HG02588 (cell line): ENCODE measurements at regions not wholly inside any gene's neighbourhood (a gene's known extent, or its start where the extent isn't known, plus 50 kb on each side); places are given as distances from the start of the nearest gene placed in this dataset.
"Not testable (repeated sequence)": the region's sequence is repeated elsewhere in the genome, so short reads cannot be mapped to it uniquely, and the experiment has no call there.

Experiments used
- ATAC-seq: cut with Tn5 transposase; IDR thresholded peaks from one replicate; pipeline ENCODE4 v1.9.1; 2021; ENCODE audit warnings: mild to moderate bottlenecking, moderate library complexity; ENCODE audit not compliant: unreplicated experiment

DNA sequence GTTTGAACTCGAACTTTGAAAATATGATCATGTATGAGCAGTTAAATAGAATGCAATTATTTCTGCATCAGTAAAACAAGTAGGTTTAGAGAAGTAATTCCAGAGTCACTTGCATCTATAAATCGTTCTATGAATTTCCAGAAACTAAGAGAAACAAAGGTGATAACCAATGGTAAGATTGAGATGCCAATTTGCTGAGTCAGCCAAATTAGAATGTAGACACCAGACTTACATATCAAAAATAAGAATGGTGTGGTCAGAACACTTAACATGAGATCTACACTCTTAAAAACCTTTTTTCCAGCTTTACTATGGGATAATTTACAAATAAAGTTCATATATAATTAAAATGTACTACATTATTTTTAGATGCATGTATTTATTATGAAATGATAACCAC lies 1435.9 kb downstream of the OTOL1 start:
- no peak for ATAC-seq

DNA sequence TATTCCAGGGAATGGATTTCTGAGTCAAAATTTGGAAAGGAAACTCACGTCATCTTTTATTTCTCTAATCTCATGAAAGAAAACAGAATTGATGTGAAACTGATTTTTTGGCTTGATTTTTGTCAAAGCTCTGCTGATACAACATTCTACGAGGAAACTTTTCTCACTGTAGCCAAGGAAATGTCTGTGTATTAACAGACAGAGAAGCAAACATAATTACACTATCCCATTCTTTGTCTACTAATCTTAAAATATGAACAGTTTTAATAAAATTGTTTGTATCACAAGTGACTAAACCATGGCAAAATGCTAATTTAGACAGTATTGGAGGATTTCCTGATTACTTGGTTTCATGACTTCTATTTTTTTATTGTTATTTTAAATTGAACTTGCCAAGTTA lies 1437.0 kb downstream of the OTOL1 start:
- no peak for ATAC-seq

DNA sequence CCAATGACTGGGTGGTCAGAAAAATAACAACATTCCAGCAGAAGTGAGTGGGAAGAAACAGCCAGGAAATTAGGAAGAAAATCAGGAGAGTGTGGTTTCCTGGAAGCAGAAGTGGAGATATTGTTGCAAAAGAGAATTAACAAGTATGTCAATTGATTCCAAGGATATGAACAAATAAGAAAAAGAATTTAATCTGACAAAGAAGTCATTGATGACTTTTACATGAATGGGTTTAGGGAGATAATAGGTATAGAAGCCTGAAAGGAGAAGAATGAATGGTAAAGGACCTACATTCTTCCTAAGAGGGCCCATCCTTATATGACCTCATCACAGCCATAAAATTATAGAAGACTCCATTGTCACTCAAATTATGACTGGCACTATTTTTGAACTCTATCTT lies 1440.1 kb downstream of the OTOL1 start:
- no peak for ATAC-seq

DNA sequence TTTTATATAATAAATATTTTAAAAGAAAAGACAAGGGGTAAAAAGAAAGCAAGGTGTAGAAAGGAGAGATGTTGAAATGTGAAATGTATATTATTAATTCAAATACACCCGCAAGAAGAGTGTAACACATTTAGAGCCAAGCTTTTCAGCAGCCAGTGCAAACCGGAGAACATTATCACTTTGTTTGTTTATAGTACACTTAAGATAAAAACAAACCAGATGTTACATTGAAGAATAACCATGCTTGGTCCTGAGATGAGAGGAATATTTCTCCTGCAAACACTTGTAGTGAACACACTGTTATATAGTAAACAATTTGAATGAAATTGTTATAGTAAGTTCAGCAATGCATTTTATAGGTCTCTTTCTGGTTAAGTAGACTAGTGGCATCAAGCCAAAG lies 1441.5 kb downstream of the OTOL1 start:
- ATAC-seq: no peak

DNA sequence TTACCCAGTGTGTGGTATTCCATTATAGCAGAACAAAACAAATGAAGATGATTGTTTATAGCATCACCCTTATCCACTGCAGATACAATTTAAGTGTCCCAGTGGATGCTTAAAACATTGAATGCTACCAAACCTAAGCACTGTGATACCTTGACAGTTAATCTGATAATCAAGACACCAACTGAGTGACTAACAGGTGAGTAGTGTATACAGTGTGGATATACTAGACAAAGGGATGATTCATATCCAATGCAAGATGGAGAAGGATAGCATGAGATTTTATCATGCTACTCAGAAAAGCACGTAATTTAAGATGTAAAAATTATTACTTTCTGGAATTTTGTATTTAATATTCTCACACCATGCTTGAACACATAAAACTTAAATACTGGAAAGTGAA lies 1449.0 kb downstream of the OTOL1 start:
- no peak for ATAC-seq

DNA sequence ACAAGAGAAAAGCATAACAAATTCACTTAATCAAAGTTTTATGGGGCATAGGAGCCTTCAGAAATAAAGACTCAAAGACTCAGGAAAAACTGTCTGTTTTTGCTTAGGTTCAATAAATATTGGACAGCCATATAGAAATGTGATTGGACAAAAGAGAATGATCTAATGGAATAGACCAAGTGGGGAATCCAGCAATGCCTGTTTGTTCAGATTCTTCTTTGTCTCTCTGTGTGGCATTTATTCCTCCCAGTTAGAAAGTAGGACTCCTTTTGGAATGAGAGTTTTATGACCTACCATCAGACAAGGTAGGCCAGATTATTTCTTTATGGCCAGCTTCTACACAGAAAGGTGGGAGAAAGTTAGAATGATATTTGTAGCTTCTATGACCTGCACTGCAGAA lies 1460.1 kb downstream of the OTOL1 start:
- no peak for ATAC-seq

DNA sequence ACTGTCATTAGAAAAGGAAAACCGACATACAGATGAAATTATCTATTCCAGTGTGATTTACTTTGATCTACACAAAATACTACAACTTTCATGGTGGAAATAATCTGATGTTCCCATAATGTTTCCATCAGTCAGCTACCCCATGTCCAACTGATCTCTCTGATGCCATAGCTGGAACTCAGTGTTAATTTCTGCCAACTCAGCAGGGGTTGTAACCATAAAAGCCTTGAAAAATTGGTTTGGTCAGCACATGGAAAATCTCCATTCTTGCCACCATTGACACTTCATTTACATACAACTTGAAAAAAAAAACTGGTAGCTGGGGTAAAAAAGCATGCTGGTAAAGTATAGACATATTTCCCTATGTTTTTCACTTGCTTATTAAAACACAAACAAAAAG lies 1463.7 kb downstream of the OTOL1 start:
- ATAC-seq: no peak

DNA sequence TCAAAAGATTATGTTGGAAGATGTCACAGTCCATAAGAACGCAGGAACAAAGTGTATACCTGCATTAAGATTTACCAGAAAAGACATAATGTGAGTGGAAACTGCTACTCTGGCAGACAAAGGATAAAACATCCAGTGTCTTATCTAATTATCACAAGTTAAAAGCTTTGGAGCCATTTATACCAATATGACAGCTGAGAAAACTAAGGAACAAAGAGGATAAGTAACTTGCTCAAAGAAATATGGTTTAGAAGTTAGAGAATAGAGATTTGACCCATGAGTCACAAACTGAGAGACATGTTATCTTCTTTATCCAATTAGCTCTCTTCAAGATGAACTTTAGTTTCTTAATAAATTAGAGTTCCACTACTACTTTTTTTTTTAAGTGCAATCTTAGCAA lies 1473.7 kb downstream of the OTOL1 start:
- no peak for ATAC-seq

DNA sequence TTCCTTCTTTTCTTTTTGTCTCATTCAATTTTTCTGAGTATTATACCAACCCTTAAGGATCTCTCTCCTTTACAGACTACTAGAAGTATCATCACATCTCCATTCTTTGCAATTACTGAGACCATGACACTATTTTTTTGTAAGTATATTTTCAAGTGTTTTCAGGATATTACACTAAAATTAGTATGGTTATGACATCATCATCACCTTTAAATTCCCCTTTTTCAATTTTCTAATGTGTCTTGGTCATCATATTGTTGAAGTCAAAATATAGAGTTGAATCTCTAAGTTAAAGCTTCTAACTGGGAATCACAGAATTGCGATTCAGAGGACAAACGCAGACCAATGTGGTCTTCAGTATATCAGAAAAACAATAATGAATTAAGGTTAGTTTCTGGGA lies 1475.1 kb downstream of the OTOL1 start:
- no peak for ATAC-seq

DNA sequence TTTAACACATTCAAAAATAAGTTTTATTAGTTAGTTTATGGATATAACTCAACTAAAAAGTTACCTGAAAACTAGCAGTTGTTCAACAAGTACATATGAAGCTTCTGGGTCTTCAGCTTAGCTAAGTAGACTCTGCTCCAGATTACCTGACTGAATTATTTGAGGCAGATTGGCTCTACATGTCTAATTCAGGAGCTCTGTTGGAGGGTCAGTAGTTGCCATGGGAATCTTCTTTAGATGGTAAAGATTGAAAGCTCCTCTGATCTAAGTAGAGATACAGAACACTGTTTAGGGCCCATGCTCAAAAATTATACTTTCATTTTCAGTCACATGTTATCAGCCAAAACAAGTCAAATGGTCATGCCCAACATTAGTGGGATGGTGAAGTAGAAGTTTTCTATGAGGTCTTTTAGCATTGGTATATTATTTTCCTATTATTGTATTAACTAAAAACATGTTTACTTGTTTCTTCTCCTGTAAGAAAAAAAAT lies 1476.9 kb downstream of the OTOL1 start:
- no peak for ATAC-seq

DNA sequence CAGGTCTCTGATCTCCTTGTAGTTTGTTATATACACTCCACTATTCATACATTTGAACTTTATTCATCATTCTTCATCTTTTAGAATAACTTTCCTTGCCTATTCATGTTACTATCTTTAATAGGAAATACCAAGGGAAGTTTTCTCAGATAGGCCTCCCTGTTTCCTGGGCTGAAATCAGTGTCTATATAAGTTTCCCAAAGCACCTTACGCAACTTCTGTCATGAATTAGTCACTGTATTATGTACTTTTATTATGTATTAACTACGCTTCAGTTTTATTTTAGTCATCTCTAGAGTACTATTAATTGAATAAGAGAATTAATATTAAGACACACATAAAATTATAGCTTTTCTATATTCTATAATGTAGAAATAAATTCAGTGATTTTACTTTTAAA lies 1481.5 kb downstream of the OTOL1 start:
- no peak for ATAC-seq

DNA sequence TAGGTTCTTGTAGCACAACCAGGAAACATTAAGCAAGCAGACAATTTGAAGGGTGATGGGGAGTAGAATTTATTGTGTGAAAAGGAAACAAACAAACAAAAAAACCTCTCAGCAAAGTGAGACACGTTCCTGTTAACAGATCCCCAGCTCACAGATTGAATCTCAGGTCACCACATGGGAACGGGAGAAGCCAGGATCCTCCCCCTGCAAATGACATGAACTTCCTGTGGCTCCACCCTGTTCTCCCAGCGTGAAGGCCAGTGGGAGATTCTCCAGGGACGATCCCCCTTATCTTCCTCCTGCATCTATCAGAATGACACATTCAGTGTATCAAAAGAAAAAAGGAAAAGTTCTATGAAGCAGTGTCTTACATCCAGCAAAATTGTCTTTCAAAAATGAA lies 1488.1 kb downstream of the OTOL1 start:
- ATAC-seq: no peak

DNA sequence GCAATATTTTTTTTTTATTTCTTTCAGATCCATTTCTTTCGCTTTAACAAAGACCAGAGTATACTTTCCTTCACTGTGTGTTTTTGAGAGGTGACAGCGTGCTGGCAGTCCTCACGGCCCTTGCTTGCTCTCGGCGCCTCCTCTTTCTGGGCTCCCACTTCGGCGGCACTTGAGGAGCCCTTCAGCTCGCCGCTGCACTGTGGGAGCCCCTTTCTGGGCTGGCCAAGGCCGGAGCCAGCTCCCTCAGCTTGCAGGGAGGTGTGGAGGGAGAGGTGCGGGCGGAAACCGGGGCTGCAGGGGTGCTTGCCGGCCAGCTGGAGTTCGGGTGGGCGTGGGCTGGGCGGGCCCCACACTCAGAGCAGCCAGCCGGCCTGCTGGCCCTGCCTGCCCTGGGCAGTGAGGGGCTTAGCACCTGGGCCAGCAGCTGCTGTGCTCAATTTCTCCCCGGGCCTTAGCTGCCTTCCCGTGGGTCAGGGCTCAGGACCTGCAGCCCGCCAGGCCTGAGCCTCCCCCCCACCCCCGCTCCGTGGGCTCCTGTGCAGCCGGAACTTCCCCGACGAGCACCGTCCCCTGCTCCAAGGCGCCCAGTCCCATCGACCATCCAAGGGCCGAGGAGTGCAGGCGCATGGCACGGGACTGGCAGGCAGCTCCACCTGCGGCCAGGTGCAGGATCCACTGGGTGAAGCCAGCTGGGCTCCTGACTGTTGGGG lies 1490.6 kb downstream of the OTOL1 start:
- ATAC-seq: not testable (repeated sequence)

DNA sequence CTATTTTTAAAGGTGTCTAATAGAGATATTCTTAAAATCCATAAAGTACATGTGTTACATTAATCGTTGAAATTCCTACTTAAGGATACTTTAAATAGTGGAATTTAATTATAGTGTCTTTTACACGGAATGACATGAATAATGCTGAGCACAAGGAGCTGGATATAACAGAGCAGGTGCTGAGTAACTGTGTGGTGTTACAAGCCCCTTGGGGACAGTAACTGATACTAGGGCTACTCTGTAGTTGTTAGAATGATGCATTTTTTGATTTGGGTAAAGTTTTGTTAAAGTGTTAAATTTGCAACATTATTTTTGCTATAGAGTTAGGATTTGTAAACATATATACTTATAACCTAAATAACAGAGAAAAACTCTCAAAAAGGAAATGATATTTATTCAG lies 1496.1 kb downstream of the OTOL1 start:
- ATAC-seq: no peak

DNA sequence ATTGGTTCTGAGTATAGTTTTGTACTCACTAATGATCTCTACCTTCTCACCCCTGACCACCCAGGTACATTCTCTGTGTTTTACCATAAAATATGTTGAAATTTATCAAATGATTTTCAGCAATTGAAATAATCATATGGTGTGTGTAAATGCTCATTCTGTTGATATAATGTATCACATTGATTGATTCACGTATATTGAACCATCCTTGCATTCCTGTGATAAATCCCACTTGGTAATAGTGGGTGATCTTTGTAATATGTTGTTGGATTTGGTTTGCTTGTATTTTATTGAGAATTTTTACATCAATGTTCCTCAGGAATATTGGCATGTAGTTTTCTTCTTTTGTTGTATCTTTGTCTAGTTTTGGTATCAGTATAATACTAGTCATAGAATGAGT lies 1497.6 kb downstream of the OTOL1 start:
- ATAC-seq: no peak

DNA sequence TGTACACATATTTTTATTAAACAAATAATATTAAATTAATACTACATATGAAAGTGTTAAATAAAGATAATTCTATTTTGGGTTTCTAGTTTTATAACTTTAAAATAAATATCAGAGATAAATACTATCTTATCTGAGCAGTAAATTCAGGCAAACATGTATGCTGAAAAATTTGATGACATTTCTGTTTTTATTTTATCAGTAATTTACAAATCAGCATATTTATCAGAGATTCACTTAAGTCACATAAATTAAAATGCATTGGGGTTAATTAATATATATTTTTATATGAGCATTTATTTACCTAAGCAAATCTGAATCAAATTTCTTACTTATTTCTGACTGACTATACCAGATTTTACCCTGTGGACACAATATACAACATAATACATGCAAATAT lies 1499.8 kb downstream of the OTOL1 start:
- no peak for ATAC-seq

DNA sequence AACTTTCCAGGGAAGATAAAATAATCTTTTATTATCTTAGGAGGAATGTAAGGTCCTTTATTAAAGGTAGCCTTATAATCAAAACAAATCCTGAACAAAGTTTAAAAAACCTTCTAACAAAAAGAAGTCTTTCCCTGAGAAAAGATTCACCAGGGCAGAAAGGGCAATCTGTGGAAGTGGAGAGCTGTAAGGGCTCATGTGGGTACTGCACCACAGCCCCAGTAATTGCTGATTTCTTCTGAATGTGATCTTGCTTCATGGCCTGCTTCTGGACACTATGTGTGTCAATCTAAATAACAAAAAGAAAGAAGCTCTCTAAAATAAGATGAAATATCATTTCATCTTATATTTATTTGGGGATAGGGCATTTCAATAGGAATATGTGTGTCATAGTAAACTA lies 1501.6 kb downstream of the OTOL1 start:
- no peak for ATAC-seq

DNA sequence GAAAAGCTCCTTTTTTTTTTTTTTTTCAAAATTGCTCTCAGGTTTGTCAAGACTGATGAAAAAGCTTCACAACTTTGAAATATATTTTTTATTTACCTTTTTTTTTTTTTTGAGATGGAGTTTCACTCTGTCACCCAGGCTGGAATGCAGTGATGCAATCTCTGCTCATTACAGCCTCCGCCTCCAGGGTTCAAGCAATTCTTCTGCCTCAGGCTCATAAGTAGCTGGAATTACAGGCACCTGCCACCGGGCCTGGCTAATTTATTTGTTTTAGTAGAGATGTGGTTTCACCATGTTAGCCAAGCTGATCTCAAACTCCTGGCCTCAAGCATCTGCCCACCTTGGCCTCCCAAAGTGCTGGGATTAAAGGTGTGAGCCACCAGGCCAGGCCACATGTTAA lies 1515.0 kb downstream of the OTOL1 start:
- ATAC-seq: no peak

DNA sequence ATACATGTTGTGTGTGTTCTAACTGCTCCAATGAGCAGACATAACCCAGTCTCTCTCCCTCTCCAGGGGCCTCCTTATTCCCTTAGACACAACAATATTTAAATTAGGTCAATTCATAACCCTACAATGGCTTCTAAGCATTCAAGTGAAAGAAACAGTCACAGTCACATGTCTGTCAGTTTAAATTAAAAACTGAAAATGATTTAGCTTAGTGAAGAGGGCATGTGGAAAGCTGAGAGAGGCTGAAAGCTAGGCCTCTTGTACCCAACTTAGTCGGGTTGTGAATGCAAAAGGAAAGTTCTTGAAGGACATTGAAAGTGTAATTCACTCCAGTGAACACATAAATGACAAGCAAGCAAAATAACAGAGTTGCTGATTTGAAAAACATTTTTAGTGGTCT lies 1519.6 kb downstream of the OTOL1 start:
- ATAC-seq: no peak

DNA sequence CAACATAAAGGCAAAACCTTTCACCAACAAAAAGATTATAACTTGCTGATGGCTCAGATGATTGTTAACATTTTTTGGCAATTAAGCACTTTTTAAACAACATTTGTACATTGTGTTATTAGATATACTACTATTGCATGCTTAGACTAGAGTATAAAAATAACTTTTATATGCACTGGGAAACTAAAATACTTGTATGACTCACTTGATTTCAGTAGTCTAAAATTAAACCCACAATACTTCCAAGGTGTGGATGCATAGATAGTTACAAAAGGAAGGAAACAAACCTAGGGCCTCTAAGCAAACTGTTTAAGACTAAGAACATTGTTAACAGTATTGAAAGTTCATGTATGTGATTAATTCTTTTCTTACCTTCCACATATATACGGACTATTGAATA lies 1521.5 kb downstream of the OTOL1 start:
- ATAC-seq: no peak

DNA sequence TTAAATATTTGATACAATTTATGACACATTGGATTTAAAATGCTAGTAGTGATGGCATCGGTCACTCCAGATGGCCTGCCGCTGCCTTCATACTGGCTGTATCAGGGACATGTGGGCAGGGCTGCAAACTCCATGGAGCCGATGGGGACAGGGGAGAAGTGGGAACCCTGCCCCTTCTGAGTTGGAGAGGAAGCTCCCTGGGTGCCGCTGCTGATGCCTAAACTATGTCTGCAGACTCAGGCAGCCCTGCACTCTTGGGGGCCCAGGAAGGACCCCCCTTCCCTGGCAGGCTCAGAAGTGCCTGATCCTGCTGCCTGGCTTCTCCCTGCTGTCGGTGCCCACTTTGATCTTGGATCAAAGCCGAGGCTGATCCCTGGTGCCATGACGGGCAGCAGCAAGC lies 1522.1 kb downstream of the OTOL1 start:
- ATAC-seq: no peak

DNA sequence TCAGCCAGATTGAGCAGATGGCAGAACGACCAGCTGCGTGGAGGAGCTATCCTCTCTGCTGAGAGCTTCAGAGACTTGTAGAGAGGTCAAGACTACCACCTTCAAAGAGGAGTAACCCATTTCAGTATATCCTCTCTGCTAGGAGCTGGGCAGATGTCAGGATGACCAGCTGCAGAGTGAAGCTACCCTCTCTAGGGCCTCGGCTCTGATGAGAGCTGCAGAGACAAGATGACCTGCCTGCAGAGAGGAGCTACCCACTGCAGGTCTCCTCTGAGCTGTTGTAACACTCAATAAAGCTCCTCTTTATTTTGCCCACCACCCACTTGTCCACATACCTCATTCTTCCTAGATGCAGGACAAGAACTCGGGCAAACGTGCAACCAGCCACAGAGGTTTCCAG lies 1522.7 kb downstream of the OTOL1 start:
- no peak for ATAC-seq

DNA sequence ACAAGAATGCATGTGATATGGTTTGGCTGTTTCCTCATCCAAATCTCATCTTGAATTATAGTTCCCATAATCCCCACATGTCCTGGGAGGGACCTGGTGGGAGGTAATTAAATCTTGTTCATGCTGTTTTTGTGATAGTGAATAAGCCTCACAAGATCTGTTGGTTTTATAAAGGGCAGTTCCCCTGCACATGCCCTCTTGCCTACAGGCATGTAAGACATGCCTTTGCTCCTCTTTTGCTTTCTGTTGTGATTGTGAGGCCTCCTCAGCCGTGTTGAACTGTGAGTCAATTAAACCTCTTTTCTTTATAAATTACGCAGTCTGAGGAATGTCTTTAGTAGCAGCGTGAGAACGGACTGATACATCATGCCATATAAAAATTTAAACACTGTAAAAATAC lies 1537.0 kb downstream of the OTOL1 start:
- ATAC-seq: no peak
